NCI-H526 treated with DMSO at 0.1 percent for 48 hours (cell line): ENCODE measurements at regions not wholly inside any gene's neighbourhood (a gene's known extent, or its start where the extent isn't known, plus 50 kb on each side); places are given as distances from the start of the nearest gene placed in this dataset.

Experiments
- DNase-seq: peaks from one replicate; lab custom pipeline; 2025; lab: John Stamatoyannopoulos, UW

GRCh38 chr14:98999345-98999744 is 272.7 kb downstream of the BCL11B start:
- DNase-seq = no peak

- no peak for DNase-seq
Measured at GRCh38 chr14:98999901-99000300, 272.1 kb downstream of the BCL11B start.

GRCh38 chr14:99001241-99001640 is 270.8 kb downstream of the BCL11B start:
- no peak for DNase-seq

DNA sequence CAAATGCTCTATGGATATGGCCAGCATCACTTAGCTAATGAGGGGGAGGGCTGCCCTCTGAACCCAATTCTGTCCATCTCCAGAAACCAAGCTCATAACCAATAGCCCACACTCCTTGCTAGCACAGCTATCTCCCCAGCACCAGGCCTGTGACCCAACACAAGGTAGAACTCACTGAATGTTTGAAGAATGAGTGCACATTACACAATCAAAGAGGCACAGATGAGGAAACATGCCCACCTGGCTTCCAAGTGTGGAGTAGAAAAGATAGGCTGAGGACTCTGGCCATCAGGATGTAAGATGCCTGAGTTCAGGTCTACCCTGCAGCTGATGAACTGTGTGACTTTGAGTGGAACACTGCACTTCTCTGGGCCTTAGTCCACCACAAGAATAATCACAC is 268.4 kb downstream of the BCL11B start:
- DNase-seq = no peak

DNA sequence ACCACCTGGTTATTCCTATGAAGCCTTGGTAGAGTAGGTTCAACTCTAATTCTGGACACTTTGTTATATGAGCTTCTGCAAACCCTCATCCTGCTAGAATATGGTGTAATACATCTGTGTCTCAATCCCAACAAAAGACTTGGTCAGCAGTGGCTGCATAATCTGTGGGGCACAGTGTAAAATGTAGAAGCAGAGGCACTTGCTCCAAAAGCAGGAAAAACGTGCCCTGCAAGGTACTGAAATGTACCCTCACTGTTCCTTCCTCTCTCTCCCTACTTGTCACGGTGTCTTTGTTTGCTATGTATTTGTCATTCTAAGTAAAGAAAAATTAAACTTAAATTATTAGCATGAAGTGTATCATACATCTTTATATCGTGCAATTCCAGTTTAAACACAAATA is 267.9 kb downstream of the BCL11B start:
- DNase-seq = no peak

DNA sequence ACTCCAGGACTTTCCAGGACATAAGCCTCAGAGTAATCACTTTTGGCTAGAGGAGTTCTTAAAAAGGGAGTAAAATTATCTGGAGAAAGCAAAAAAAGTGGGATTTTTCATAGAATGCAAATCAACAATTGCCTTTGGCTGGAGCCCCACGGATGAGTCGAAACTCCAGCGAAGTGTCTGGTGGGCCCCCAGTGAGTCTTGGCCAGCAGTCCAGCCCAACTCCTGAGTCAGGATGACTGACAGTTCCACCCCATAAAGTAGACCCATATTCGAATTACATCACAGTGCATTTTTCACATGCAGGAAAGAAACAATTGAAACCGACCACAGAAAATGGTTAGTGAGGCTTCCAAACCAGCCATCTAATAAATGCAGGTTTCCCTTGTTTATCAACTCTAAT is 265.7 kb downstream of the BCL11B start:
- no peak for DNase-seq

GRCh38 chr14:99007795-99008194 is 264.2 kb downstream of the BCL11B start:
- DNase-seq = no peak

DNA sequence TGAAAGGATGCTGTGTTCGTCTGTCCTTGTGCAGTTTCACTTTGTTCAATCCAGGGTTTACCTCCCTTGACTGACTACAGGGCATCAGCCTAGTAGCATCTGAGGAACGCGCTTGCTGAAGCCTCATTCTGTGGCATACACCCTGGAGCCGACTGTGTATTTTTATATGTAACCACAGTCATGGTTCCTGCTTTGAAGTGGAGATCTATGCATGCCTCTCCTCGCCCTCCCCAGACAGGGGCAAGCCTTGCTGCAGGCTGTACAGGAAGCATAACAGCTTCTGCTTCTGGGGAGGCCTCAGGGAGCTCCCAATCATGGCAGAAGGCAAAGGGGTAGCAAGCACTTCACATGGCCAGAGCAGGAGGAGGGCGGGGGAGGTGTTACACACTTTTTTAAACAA is 262.1 kb downstream of the BCL11B start:
- DNase-seq = no peak

DNA sequence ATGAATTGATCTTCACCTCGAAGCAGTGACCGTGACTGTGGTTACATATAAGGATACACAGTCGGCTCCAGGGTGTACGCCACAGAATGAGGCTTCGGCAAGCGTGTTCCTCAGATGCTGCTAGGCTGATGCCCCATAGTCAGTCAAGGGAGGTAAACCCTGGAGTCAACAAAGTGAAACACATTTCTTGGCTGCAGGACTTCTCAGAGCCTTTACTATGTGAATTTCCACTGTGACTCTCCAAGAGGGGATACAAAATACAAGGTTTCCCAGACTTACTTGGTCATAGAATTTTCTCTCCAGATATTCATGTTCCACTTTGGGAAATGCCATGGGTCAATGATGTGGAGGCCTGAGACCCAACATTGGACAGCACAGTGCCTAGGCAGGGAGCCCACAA is 260.6 kb downstream of the BCL11B start:
- no peak for DNase-seq

DNA sequence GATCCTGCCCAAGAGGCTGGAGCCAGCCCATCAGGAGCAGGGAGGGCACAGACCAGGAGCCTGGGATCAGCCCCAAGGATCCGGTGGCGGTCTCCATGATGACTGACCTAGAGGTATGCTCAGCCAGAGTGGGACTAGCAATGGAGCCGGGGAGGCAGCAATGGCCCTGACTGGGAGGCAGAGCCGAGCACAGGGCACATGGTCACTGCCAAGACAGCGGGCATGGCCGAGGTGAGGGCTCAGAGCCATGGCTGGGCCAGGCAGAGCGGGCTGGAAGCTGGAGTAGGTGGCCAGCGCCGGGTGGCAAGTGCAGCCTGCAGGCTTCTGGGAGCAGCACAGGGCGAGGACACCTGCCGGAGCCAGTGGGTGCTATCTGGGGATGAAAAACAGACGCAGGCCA is 259.3 kb downstream of the BCL11B start:
- no peak for DNase-seq

DNA sequence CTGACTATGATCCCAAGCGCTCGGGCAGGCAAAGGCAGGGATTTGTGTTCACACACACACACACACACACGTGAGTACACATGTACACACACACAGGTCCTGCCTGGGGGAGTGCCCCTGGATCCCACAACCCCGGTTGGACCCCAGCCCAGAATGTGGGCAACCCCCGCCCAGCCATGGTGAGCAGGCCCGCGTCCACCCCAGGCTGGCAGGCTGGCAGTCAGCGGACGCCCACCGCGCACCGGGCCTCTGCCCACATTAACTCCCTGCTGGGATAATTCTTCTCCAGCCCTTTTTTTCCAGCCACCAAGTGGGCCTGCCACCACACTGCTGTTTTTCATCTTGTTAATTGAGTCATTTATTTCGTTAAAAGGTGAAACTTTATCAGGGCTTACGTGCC is 256.2 kb downstream of the BCL11B start:
- DNase-seq = no peak

DNA sequence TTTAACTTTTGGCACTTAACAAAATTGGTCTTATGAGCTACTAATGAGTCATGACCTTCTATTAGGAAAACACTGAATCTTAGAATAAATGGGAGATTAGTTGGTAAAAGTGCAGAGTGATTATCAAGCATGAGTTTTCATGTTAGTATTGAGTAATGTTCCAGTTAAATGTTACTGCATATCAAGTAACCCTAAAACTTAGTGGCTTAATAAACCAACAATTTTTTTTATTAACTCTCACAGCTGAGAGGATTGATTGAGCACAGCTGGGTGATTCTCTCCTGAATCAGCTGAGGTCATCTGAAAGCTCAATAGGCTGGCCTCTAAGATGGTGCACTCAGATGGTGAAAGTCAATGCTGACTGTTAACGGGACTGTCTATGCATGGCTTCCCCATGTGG is 248.6 kb downstream of the BCL11B start:
- DNase-seq = no peak

DNA sequence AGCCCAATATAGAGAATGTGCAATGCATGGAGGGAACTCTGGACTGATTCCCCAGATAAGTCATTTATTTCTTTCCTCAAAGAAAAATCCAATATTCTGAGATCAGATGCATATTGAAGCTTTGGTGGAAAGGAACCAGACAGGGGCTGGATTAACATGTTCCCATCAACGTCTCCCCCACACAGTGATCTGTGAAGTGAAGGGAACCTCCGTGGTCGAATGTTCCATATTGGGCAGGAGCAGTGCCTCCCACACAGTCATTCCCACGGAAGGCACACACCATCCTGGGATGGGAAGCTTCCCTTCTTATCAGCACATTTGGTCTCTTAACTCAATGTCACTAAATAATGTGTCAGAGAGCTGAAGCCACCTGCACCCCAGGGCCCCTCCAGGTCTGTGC is 247.1 kb downstream of the BCL11B start:
- no peak for DNase-seq

GRCh38 chr14:99025418-99025817 is 246.6 kb downstream of the BCL11B start:
- no peak for DNase-seq

- no peak for DNase-seq
Measured at GRCh38 chr14:99026471-99026870, 245.5 kb downstream of the BCL11B start.

GRCh38 chr14:99028041-99028440 is 244.0 kb downstream of the BCL11B start:
- DNase-seq = no peak

- DNase-seq = no peak
Measured at GRCh38 chr14:99028521-99028920, 243.5 kb downstream of the BCL11B start.

DNA sequence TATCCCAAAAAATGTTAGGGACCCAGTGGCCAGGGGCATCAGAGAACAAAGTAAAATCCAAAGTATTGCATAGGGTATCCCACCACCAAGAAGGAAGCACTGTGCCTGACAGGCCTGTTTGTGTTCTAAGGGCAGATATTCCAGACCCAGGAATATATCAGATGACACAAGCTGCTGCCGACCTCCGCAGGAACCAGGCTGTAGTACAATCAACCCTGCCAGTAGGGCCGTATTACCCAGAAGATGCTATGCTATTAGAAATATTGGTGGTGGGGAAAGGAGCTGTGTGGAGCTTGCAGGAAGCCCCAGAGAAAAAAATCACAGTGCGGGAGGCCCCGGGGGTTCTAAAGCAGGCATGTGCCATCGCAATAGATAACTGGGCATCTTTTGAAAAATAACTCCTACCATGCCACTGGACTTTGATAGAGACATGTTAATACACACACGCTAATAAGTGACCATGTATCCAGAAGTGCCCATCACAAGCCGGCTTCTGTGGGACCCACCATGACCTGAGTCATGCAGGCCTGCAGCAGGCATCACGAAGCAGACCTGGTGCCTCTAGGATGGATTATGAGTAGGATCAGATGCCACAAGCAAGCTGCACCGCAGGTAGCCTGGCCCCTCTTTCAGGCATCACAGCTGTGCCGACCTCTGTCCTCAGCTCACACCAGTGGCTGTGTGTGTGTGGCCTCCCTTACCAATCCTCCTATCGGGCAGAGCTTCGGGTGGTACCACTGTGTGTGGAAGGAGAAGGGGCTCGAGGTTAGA is 242.7 kb downstream of the BCL11B start:
- DNase-seq = no peak

- DNase-seq = no peak
Measured at GRCh38 chr14:99029916-99030305, 242.1 kb downstream of the BCL11B start.

DNA sequence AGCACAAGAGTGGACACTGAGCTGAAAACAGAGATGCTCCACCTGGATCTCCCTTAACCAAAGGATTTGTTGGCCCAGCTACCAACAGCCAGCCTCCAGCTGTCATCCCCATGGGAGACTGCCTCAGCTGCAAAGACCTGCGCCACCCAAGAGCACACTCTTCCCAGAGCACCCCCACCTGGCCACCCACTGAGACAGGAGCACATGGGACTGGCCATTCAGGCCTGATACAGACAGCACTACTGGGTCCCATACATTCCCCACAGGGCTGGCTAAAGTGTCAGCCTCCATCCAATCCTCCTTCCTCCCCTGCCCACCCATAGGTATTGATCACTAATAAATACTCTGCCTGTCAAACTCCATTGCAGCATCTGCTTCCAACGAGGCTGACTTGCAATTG is 241.5 kb downstream of the BCL11B start:
- no peak for DNase-seq

- DNase-seq = no peak
Measured at GRCh38 chr14:99032759-99033158, 239.2 kb downstream of the BCL11B start.

DNA sequence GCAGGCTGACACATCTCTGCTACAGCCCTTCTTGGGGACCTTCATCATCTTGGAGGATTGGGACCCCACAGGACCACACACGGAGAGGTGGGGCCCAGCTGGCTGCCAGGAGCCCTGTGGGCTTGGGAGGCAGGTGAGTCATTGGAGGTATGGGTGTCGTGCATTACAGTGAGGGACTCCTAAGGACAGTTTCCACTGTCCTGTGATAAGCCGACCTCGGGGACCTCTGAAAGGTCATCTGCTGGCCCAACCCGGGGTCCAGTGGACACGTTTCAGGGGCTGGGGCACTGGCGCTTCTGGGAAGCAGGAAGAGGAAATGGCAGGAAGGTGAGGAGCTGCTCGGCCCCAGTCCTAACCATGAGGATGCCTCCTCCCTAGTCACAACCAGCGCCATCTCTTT is 238.0 kb downstream of the BCL11B start:
- no peak for DNase-seq

- DNase-seq = no peak
Measured at GRCh38 chr14:99034711-99035171, 237.3 kb downstream of the BCL11B start.

GRCh38 chr14:99035268-99035667 is 236.7 kb downstream of the BCL11B start:
- no peak for DNase-seq
